NCI-H460 (cell line): ENCODE measurements at regions not wholly inside any gene's neighbourhood (a gene's known extent, or its start where the extent isn't known, plus 50 kb on each side); places are given as distances from the start of the nearest gene placed in this dataset.

Experiments
- DNase-seq: peaks from one replicate; pipeline ENCODE4 v3.0.0-alpha.2; 2016; ENCODE audit warnings: low read depth; ENCODE audit errors: extremely low read depth

- DNase-seq, result no peak
Observed at GRCh38 chr9:74281674-74282073, 215.5 kb upstream of the RORB start.

- no peak for DNase-seq
Observed at GRCh38 chr9:74282526-74283253, 214.4 kb upstream of the RORB start.

GRCh38 chr9:74284581-74285450 is 212.3 kb upstream of the RORB start:
- DNase-seq, result peak; percentile 3

GRCh38 chr9:74293479-74293878 is 203.7 kb upstream of the RORB start:
- no peak for DNase-seq

- DNase-seq, result no peak
Observed at GRCh38 chr9:74303945-74304344, 193.2 kb upstream of the RORB start.

- DNase-seq, result no peak
Observed at GRCh38 chr9:74304598-74304997, 192.5 kb upstream of the RORB start.

- no peak for DNase-seq
Observed at GRCh38 chr9:74309654-74310053, 187.5 kb upstream of the RORB start.

- no peak for DNase-seq
Observed at GRCh38 chr9:74317235-74317634, 179.9 kb upstream of the RORB start.

GRCh38 chr9:74321396-74321795 is 175.7 kb upstream of the RORB start:
- no peak for DNase-seq

GRCh38 chr9:74322661-74323314 is 174.3 kb upstream of the RORB start:
- no peak for DNase-seq

- no peak for DNase-seq
Observed at GRCh38 chr9:74330487-74331214, 166.5 kb upstream of the RORB start.

GRCh38 chr9:74331607-74332006 is 165.5 kb upstream of the RORB start:
- DNase-seq, result no peak

- no peak for DNase-seq
Observed at GRCh38 chr9:74333384-74334032, 163.6 kb upstream of the RORB start.

GRCh38 chr9:74334271-74334670 is 162.9 kb upstream of the RORB start:
- DNase-seq, result no peak

- DNase-seq, result no peak
Observed at GRCh38 chr9:74336161-74336560, 161.0 kb upstream of the RORB start.

- no peak for DNase-seq
Observed at GRCh38 chr9:74348777-74349176, 148.4 kb upstream of the RORB start.

GRCh38 chr9:74355107-74355506 is 142.0 kb upstream of the RORB start:
- no peak for DNase-seq

- no peak for DNase-seq
Observed at GRCh38 chr9:74357577-74357976, 139.6 kb upstream of the RORB start.

- no peak for DNase-seq
Observed at GRCh38 chr9:74358959-74359358, 138.2 kb upstream of the RORB start.

GRCh38 chr9:74361508-74361907 is 135.6 kb upstream of the RORB start:
- no peak for DNase-seq
